Endodermal cell (in vitro differentiated cells): ENCODE measurements at regions not wholly inside any gene's neighbourhood (a gene's known extent, or its start where the extent isn't known, plus 50 kb on each side); places are given as distances from the start of the nearest gene placed in this dataset.

Experiments used
- DNase-seq: peaks from one replicate; pipeline ENCODE4 v3.0.0-alpha.2; 2017
- H3K27ac ChIP-seq: 2 replicates; pipeline ENCODE4 v1.5.1; 2013; ENCODE audit warnings: mild to moderate bottlenecking, low read depth, low read length, moderate library complexity
- H3K27me3 ChIP-seq: 2 replicates; pipeline ENCODE4 v1.6.1; 2013; ENCODE audit warnings: mild to moderate bottlenecking, low read length, moderate library complexity; ENCODE audit not compliant: insufficient read depth, control insufficient read depth, poor library complexity, severe bottlenecking
- H3K36me3 ChIP-seq: 2 replicates; pipeline ENCODE4 v1.7.0; 2013; ENCODE audit warnings: mild to moderate bottlenecking, low read length, moderate library complexity; ENCODE audit not compliant: control insufficient read depth, insufficient read depth
- H3K4me1 ChIP-seq: one replicate; pipeline ENCODE4 v1.7.0; 2013; ENCODE audit warnings: low read length; ENCODE audit not compliant: control insufficient read depth, insufficient read depth
- H3K4me3 ChIP-seq: 2 replicates; pipeline ENCODE4 v1.5.1; 2013; ENCODE audit warnings: mild to moderate bottlenecking, low read length, moderate library complexity
- H3K9ac ChIP-seq: 2 replicates; pipeline ENCODE4 v1.6.1; 2013; ENCODE audit warnings: mild to moderate bottlenecking, low read length, moderate library complexity; ENCODE audit not compliant: poor library complexity, severe bottlenecking; ENCODE audit errors: extremely low read depth
- H3K9me3 ChIP-seq: 2 replicates; pipeline ENCODE4 v1.6.1; 2013; ENCODE audit warnings: mild to moderate bottlenecking, low read length, moderate library complexity; ENCODE audit not compliant: control insufficient read depth
- H3K27ac Mint-ChIP-seq: 2 replicates; pipeline ENCODE4 v1.8.0; 2020; ENCODE audit warnings: mixed read lengths
- H3K27me3 Mint-ChIP-seq: 2 replicates; pipeline ENCODE4 v1.8.0; 2021; ENCODE audit warnings: mild to moderate bottlenecking, mixed read lengths; ENCODE audit not compliant: insufficient read depth
- H3K36me3 Mint-ChIP-seq: 2 replicates; pipeline ENCODE4 v1.8.0; 2020; ENCODE audit warnings: low read depth, mixed read lengths
- H3K4me1 Mint-ChIP-seq: 2 replicates; pipeline ENCODE4 v1.8.0; 2020; ENCODE audit warnings: mixed read lengths
- H3K4me3 Mint-ChIP-seq: 2 replicates; pipeline ENCODE4 v1.8.0; 2020; ENCODE audit warnings: mild to moderate bottlenecking, moderate library complexity, mixed read lengths
- H3K9me3 Mint-ChIP-seq: 2 replicates; pipeline ENCODE4 v1.8.0; 2020; ENCODE audit warnings: mild to moderate bottlenecking, mixed read lengths
- WGBS, 2 experiments: methylation state at CpG; one replicate each; pipeline versions ENCODE4 v1.1.5 to v1.1.7; 2013; ENCODE audit warnings: missing lambda C conversion rate in 2 of 2, mixed read lengths in 1 of 2; ENCODE audit not compliant: insufficient coverage in 1 of 2, insufficient read length in 1 of 2; 5-methylcytosine and 5-hydroxymethylcytosine counted together
- TF ChIP-seq, protein P1 (sequence below): fragments of 200-600 bp; sonication (generic); conservative IDR thresholded peaks from 2 replicates; pipeline ENCODE4 v1.5.0; 2021; ENCODE audit warnings: antibody characterized with exemption, mild to moderate bottlenecking

DNA sequence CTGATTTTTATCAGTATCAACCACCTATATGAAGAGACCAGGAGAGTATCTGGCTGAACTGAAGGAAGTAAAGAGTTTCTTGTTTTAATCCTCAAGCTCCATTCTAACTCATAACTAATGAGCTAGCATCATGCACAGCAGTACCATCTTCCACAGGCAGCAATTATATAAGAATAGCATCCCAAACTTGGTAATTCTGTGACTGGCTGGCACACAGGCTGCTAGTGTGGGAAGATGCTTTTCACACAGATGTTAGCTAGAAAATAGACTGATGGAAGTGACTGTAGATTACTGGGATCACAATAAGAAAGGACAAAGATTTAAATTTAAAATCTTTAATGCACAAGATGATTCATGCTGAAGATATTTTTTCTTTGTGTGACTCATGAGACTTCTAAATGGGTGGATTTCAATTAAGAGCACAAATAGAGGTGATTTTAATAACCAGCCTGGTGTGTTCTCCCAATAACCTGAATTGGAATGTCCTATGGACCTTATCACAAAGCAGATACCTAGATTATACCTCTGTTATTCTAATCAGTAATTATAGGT, 417.7 kb upstream of the ATXN7L3B start:
- Mint-ChIP-seq H3K4me1 (peaks cover 2% of the 10 kb centered on the region), H3K27ac (no peak overlapping the region), H3K9me3 (peaks cover 3% of the 10 kb centered on the region), H3K4me3 (no peak overlapping the region), H3K27me3 (no peaks in the 10 kb centered on the region), H3K36me3 (no peaks in the 10 kb centered on the region)
- no peaks in the 10 kb centered on the region for H3K36me3 ChIP-seq
- no peaks in the 10 kb centered on the region for H3K4me1 ChIP-seq
- TF ChIP-seq, protein P1, sequence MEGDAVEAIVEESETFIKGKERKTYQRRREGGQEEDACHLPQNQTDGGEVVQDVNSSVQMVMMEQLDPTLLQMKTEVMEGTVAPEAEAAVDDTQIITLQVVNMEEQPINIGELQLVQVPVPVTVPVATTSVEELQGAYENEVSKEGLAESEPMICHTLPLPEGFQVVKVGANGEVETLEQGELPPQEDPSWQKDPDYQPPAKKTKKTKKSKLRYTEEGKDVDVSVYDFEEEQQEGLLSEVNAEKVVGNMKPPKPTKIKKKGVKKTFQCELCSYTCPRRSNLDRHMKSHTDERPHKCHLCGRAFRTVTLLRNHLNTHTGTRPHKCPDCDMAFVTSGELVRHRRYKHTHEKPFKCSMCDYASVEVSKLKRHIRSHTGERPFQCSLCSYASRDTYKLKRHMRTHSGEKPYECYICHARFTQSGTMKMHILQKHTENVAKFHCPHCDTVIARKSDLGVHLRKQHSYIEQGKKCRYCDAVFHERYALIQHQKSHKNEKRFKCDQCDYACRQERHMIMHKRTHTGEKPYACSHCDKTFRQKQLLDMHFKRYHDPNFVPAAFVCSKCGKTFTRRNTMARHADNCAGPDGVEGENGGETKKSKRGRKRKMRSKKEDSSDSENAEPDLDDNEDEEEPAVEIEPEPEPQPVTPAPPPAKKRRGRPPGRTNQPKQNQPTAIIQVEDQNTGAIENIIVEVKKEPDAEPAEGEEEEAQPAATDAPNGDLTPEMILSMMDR = no peak
- no peak overlapping the region for H3K9ac ChIP-seq
- H3K27me3 ChIP-seq = no peaks in the 10 kb centered on the region
- H3K27ac ChIP-seq = no peak overlapping the region
- no peak overlapping the region for H3K4me3 ChIP-seq
- DNase-seq = no peak
- H3K9me3 ChIP-seq = no peaks in the 10 kb centered on the region

DNA sequence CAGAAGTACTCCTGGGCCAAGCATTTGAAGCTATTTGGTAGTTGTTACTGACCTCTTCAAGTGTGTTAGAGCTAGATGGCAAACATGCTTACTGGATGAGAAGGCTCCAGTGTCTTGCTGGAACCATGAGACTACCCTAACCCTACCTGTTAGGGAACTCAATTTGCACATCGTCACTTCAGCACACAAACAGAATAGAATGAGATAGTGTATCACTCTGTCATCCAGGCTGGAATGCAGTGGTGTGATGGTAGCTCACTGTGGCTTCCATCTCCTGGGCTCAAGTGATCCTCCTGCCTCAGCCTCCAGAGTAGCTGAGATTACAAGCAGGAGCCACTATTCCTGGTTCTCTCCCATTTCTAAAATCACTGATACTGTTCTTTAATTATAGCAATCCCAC, 417.0 kb upstream of the ATXN7L3B start:
- H3K36me3 ChIP-seq = no peaks in the 10 kb centered on the region
- Mint-ChIP-seq H3K36me3 (no peaks in the 10 kb centered on the region), H3K9me3 (peaks cover 3% of the 10 kb centered on the region), H3K27ac (no peak overlapping the region), H3K4me3 (no peak overlapping the region), H3K4me1 (peaks cover 2% of the 10 kb centered on the region), H3K27me3 (no peaks in the 10 kb centered on the region)
- no peak overlapping the region for H3K27ac ChIP-seq
- no peaks in the 10 kb centered on the region for H3K4me1 ChIP-seq
- no peaks in the 10 kb centered on the region for H3K9me3 ChIP-seq
- H3K4me3 ChIP-seq = no peak overlapping the region
- H3K27me3 ChIP-seq = no peaks in the 10 kb centered on the region
- WGBS, 2 experiments = 75% methylated on average over 1 of the region's 1 CpG; no CpG with 5 or more reads in 1 of the 2 experiments
- H3K9ac ChIP-seq = no peak overlapping the region
- peak; percentile 59 for DNase-seq
- TF ChIP-seq, protein P1 = no peak

DNA sequence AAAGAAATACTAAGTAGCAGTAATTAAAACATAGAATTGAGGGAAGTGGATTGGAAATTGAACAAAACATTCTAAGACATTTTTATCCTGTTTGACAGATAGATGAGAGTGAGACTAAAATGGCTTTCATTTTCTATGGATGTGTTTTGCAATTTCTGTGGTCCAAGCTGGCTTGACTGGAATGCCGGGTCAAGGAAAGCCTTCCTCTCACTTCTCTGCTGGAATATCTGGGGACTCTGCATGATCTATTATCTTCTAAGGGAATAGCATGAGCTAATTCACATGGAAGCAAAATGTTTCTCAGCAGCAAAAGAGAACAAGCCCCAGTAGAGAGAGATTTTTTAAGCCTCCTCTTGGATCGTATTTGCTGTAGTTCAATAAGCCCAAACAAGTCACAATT, 407.9 kb upstream of the ATXN7L3B start:
- no peak overlapping the region for H3K27ac Mint-ChIP-seq

More for the DNA sequence above, 407.9 kb upstream of the ATXN7L3B start:
- Histone ChIP-seq H3K27ac (no peak overlapping the region), H3K36me3 (no peaks in the 10 kb centered on the region), H3K4me3 (no peak overlapping the region), H3K9ac (no peak overlapping the region), H3K27me3 (no peaks in the 10 kb centered on the region), H3K4me1 (no peaks in the 10 kb centered on the region), H3K9me3 (no peaks in the 10 kb centered on the region)
- DNase-seq = no peak
- Mint-ChIP-seq H3K27me3 (no peaks in the 10 kb centered on the region), H3K4me3 (no peak overlapping the region), H3K4me1 (no peaks in the 10 kb centered on the region), H3K36me3 (no peaks in the 10 kb centered on the region), H3K9me3 (peaks cover 14% of the 10 kb centered on the region)
- 94 to 100% methylated on average over 1 to 2 of the region's 2 CpGs for WGBS, 2 experiments
- TF ChIP-seq, protein P1 = no peak
